ENCODE measurements at regions not wholly inside any gene's neighbourhood (a gene's known extent, or its start where the extent isn't known, plus 50 kb on each side); places are given as distances from the start of the nearest gene placed in this dataset.

DNA sequence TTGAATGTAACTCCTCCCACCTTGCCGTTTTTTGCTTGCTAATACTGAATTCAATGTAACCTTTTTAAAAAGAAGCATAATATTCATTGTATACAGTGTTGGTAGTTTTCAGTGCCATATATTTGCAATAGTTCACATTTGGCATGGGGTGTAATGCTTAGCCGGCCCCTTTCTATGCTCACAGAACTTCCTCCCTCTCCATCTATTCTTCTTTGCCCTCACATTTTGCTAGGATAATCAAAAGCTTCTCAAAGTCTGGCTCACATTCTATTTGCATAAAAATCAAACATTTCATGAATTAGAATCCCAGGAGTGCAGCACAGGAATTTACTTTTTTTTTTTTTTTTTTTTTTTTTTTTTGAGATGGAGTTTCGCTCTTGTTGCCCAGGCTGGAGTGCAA lies 226.3 kb upstream of the MPDZ start:
- intact Hi-C loops (cut with DNase I) = no loop called here
- Histone ChIP-seq H3K9me3 (no peaks in the 10 kb centered on the region), H3K36me3 (no peaks in the 10 kb centered on the region), H3K27ac (no peak overlapping the region), H3K4me3 (no peak overlapping the region), H3K4me1 (no peaks in the 10 kb centered on the region), H3K27me3 (no peaks in the 10 kb centered on the region)
- DNase-seq (ENCODE audit: extremely low spot score in 2 of 2) = no peak
- no peak for TF ChIP-seq POLR2AphosphoS5 (IDR thresholded peaks at IDR 0.05; ENCODE audit: insufficient read depth in 1 of 2, low read depth in 1 of 2)
- TF ChIP-seq, protein P1, sequence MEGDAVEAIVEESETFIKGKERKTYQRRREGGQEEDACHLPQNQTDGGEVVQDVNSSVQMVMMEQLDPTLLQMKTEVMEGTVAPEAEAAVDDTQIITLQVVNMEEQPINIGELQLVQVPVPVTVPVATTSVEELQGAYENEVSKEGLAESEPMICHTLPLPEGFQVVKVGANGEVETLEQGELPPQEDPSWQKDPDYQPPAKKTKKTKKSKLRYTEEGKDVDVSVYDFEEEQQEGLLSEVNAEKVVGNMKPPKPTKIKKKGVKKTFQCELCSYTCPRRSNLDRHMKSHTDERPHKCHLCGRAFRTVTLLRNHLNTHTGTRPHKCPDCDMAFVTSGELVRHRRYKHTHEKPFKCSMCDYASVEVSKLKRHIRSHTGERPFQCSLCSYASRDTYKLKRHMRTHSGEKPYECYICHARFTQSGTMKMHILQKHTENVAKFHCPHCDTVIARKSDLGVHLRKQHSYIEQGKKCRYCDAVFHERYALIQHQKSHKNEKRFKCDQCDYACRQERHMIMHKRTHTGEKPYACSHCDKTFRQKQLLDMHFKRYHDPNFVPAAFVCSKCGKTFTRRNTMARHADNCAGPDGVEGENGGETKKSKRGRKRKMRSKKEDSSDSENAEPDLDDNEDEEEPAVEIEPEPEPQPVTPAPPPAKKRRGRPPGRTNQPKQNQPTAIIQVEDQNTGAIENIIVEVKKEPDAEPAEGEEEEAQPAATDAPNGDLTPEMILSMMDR (IDR thresholded peaks at IDR 0.05) = no peak
- TF ChIP-seq POLR2A (IDR thresholded peaks at IDR 0.05) = no peak

DNA sequence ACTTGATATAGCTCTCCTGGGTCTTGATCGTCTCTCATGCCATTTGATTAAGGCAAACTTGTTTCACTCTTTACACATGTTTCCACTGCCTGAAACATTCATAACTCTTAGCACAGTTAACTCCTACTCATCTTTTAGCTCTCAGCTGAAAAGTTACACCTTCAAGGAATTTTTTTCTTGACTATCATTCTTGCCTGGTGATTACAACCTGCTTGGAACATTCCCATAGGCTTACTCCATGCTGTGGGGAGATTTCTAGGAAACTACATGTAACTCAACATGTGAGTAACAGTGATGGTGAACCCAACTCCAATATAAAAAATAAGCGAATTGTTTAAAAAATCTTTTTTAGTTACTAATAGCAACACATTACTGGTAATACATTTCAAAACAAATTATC lies 224.1 kb upstream of the MPDZ start:
- intact Hi-C loops (cut with DNase I) = no loop called here
- Histone ChIP-seq H3K4me3 (no peak overlapping the region), H3K9me3 (no peaks in the 10 kb centered on the region), H3K27ac (no peak overlapping the region), H3K36me3 (no peaks in the 10 kb centered on the region), H3K4me1 (no peaks in the 10 kb centered on the region), H3K27me3 (no peaks in the 10 kb centered on the region)
- TF ChIP-seq, protein P1 (IDR thresholded peaks at IDR 0.05) = no peak
- no peak for TF ChIP-seq POLR2AphosphoS5 (IDR thresholded peaks at IDR 0.05; ENCODE audit: insufficient read depth in 1 of 2, low read depth in 1 of 2)
- no peak for TF ChIP-seq POLR2A (IDR thresholded peaks at IDR 0.05)
- DNase-seq (ENCODE audit: extremely low spot score in 2 of 2) = no peak

DNA sequence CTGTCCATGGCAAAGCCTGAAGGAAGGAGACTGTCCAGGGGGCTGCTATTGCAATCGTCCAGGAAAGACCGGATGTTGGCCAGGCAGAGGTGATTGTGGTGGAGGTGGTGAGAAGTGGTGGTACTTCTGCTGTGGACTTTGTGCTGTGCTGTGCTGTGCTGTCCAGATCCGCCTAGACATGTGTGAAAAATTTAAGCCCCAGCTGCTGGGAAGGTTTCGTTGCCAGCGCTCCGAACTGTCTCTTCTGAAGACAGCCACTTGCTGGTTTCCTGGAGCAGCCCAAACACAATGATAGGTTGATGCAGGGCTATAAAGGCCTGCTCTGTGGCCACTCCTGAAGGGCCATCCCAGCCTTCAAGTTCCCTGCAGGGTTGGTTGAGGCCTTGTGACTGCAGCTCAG lies 223.0 kb upstream of the MPDZ start:
- intact Hi-C loops (cut with DNase I) = no loop called here
- Histone ChIP-seq H3K36me3 (no peaks in the 10 kb centered on the region), H3K4me1 (no peaks in the 10 kb centered on the region), H3K27ac (no peak overlapping the region), H3K4me3 (no peak overlapping the region), H3K27me3 (no peaks in the 10 kb centered on the region), H3K9me3 (no peaks in the 10 kb centered on the region)
- TF ChIP-seq POLR2AphosphoS5 (IDR thresholded peaks at IDR 0.05; ENCODE audit: insufficient read depth in 1 of 2, low read depth in 1 of 2) (no peak), POLR2A (IDR thresholded peaks at IDR 0.05) (no peak)
- TF ChIP-seq, protein P1 (IDR thresholded peaks at IDR 0.05) = no peak
- DNase-seq (ENCODE audit: extremely low spot score in 2 of 2) = no peak

DNA sequence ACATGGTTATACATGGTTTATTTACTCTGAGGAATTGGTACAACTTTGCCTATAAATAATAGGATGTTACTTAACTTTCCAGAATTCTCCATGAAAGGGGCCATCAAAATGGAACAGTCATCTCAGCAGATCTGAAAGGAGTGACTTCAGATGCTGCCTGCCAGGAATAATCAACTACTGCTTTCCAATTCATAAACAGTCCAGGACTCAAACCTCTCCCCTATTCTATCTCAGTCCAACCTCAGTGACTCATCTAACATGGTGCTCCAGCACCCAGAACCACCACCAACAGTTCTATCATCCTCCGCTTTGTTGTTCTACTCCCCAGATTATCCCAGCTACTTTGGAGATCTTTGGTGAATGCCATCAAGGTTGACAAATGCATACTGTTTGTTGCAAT lies 221.5 kb upstream of the MPDZ start:
- Histone ChIP-seq H3K27me3 (no peaks in the 10 kb centered on the region), H3K9me3 (no peaks in the 10 kb centered on the region), H3K4me3 (no peak overlapping the region), H3K36me3 (no peaks in the 10 kb centered on the region), H3K27ac (no peak overlapping the region), H3K4me1 (no peaks in the 10 kb centered on the region)
- no peak for DNase-seq (ENCODE audit: extremely low spot score in 2 of 2)
- intact Hi-C loops (cut with DNase I) = no loop called here
- TF ChIP-seq POLR2A (IDR thresholded peaks at IDR 0.05) (no peak), POLR2AphosphoS5 (IDR thresholded peaks at IDR 0.05; ENCODE audit: insufficient read depth in 1 of 2, low read depth in 1 of 2) (no peak)
- TF ChIP-seq, protein P1 (IDR thresholded peaks at IDR 0.05) = no peak

DNA sequence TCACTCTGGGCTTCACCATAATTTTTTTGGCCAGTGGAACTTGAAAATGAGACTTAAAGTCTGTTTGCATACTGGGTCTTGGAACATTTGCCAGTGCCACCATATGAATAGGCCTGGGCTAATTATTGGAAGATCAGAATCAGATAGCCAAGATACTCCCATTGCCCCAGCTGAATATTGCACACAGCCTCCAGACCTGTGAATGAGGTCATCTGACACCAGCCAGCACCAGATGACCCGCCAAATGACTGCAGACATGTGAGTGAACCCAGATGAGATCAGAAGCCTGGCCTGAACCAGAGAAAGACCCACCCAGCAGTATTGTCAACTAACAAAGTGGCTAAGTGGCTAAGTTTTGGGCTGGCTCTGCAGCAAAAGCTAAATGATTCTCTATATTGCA lies 220.5 kb upstream of the MPDZ start:
- no peak overlapping the region for H3K27ac ChIP-seq
- TF ChIP-seq POLR2AphosphoS5 (IDR thresholded peaks at IDR 0.05; ENCODE audit: insufficient read depth in 1 of 2, low read depth in 1 of 2) (no peak), POLR2A (IDR thresholded peaks at IDR 0.05) (no peak)
- TF ChIP-seq, protein P1 (IDR thresholded peaks at IDR 0.05) = no peak
- no peak for DNase-seq (ENCODE audit: extremely low spot score in 2 of 2)
- H3K27me3 ChIP-seq = no peaks in the 10 kb centered on the region
- intact Hi-C loops (cut with DNase I) = no loop called here
- no peaks in the 10 kb centered on the region for H3K36me3 ChIP-seq
- no peaks in the 10 kb centered on the region for H3K9me3 ChIP-seq
- no peak overlapping the region for H3K4me3 ChIP-seq
- no peaks in the 10 kb centered on the region for H3K4me1 ChIP-seq

Data from vagina (tissue), 2 donors.